Motor neuron (in vitro differentiated cells): ENCODE measurements at regions not wholly inside any gene's neighbourhood (a gene's known extent, or its start where the extent isn't known, plus 50 kb on each side); places are given as distances from the start of the nearest gene placed in this dataset.

Experiments
- ATAC-seq, 8 experiments: fragments of 200-7000 bp; cut with Tn5 transposase; replicated peaks in 6 of 8; 2 replicates each; pipeline ENCODE4 v1.8.0; 2021; ENCODE audit warnings: mild to moderate bottlenecking in 8 of 8, moderate library complexity in 8 of 8
- H3K27ac ChIP-seq, 2 donors: fragments of 250-450 bp; sonication (Bioruptor Pico); 2 replicates each; pipeline ENCODE4 v1.9.0; 2021; ENCODE audit warnings: antibody characterized with exemption in 2 of 2, mild to moderate bottlenecking in 2 of 2, moderate library complexity in 1 of 2
- H3K4me1 ChIP-seq, 2 donors: fragments of 250-450 bp; sonication (Bioruptor Pico); replicated peaks in 1 of 2; 2 replicates each; pipeline ENCODE4 v1.6.1; 2021; ENCODE audit warnings: antibody characterized with exemption in 2 of 2, mild to moderate bottlenecking in 2 of 2, moderate library complexity in 1 of 2
- H3K4me3 ChIP-seq, 5 donors: fragments of 250-450 bp; sonication (Bioruptor Pico); 2 replicates each; pipeline ENCODE4 v1.9.0; 2021; ENCODE audit warnings: antibody characterized with exemption in 5 of 5, mild to moderate bottlenecking in 5 of 5, moderate library complexity in 4 of 5
- WGBS, 10 experiments: fragments of 450-650 bp; shearing (Covaris generic); methylation state at CpG; one replicate each; pipeline ENCODE4 v1.0.0; 2022; 5-methylcytosine and 5-hydroxymethylcytosine counted together
- in situ Hi-C, 9 experiments: fragments of 400-800 bp; cut with MboI; loops; one replicate each; pipeline ENCODE4 v1.15.0; 2021; ENCODE audit warnings: low sequenced_read_pairs in 9 of 9, low pct_unique_long_range_greater_than_20kb in 2 of 9; ENCODE audit not compliant: unreplicated experiment in 9 of 9

- H3K27ac ChIP-seq: no peak overlapping the region
- WGBS, 10 experiments: 0 to 83% (median 25%) methylated on average over 1 to 2 of the region's 2 CpGs; no CpG with 5 or more reads in 6 of the 10 experiments
- H3K4me1 ChIP-seq: no peaks in the 10 kb centered on the region
- in situ Hi-C loops: no loop called here
- H3K4me3 ChIP-seq: no peak overlapping the region
- ATAC-seq: peak in 1 of 8 experiments; percentile 25
Observed at GRCh38 chrY:14139521-14139920, 83.5 kb downstream of the VCY1B start.

GRCh38 chrY:14145614-14146013, 89.6 kb downstream of the VCY1B start:
- no peak overlapping the region for H3K27ac ChIP-seq
- H3K4me1 ChIP-seq: no peaks in the 10 kb centered on the region
- H3K4me3 ChIP-seq: no peak overlapping the region
- in situ Hi-C loops: no loop called here
- ATAC-seq: no peak

GRCh38 chrY:14182776-14183175, 126.7 kb downstream of the VCY1B start:
- H3K27ac ChIP-seq: no peak overlapping the region
- no peak overlapping the region for H3K4me3 ChIP-seq
- ATAC-seq: peak in 6 of 8 experiments; percentile 7 to 56 (median 25)
- WGBS, 10 experiments: 27 to 60% (median 41%) methylated on average over 1 to 3 of the region's 3 CpGs; no CpG with 5 or more reads in 6 of the 10 experiments
- no peaks in the 10 kb centered on the region for H3K4me1 ChIP-seq
- in situ Hi-C loops: no loop called here

GRCh38 chrY:14222014-14222413, 166.0 kb downstream of the VCY1B start:
- Histone ChIP-seq H3K4me3 (no peak overlapping the region), H3K27ac (no peak overlapping the region), H3K4me1 (no peaks in the 10 kb centered on the region)
- ATAC-seq: no peak
- 0% methylated on average over 3 of the region's 3 CpGs; no CpG with 5 or more reads in 9 of the 10 experiments for WGBS, 10 experiments
- in situ Hi-C loops: no loop called here

GRCh38 chrY:14231703-14232102, 175.7 kb downstream of the VCY1B start:
- Histone ChIP-seq H3K4me3 (no peak overlapping the region), H3K27ac (no peak overlapping the region), H3K4me1 (no peaks in the 10 kb centered on the region)
- in situ Hi-C loops: no loop called here
- peak in 1 of 8 experiments; percentile 31 for ATAC-seq
- 5 to 33% (median 22%) methylated on average over 1 to 4 of the region's 10 CpGs; no CpG with 5 or more reads in 6 of the 10 experiments for WGBS, 10 experiments

- 0 to 84% (median 0%) methylated on average over 1 to 4 of the region's 5 CpGs; no CpG with 5 or more reads in 6 of the 10 experiments for WGBS, 10 experiments
- in situ Hi-C loops: no loop called here
- no peak for ATAC-seq
- Histone ChIP-seq H3K4me1 (no peaks in the 10 kb centered on the region), H3K27ac (no peak overlapping the region), H3K4me3 (no peak overlapping the region)
Observed at GRCh38 chrY:14235070-14235469, 179.0 kb downstream of the VCY1B start.

- Histone ChIP-seq H3K4me1 (no peaks in the 10 kb centered on the region), H3K4me3 (no peak overlapping the region), H3K27ac (no peak overlapping the region)
- no peak for ATAC-seq
- in situ Hi-C loops: no loop called here
- 30 to 100% (median 67%) methylated on average over 1 to 2 of the region's 4 CpGs; no CpG with 5 or more reads in 7 of the 10 experiments for WGBS, 10 experiments
Observed at GRCh38 chrY:14238277-14238676, 182.2 kb downstream of the VCY1B start.

- Histone ChIP-seq H3K4me3 (no peak overlapping the region), H3K4me1 (peaks cover 0 to 4% of the 10 kb centered on the region in 2 donors), H3K27ac (no peak overlapping the region)
- 0% methylated on average over 1 of the region's 4 CpGs; no CpG with 5 or more reads in 9 of the 10 experiments for WGBS, 10 experiments
- peak in 5 of 8 experiments; percentile 58 to 96 (median 86) for ATAC-seq
- in situ Hi-C loops: no loop called here
Observed at GRCh38 chrY:14246948-14247347, 190.9 kb downstream of the VCY1B start.

- WGBS, 10 experiments: 0 to 83% (median 80%) methylated on average over 1 to 2 of the region's 3 CpGs; no CpG with 5 or more reads in 7 of the 10 experiments
- in situ Hi-C loops: no loop called here
- Histone ChIP-seq H3K27ac (no peak overlapping the region), H3K4me3 (no peak overlapping the region), H3K4me1 (peaks cover 0 to 4% of the 10 kb centered on the region in 2 donors)
- no peak for ATAC-seq
Observed at GRCh38 chrY:14248878-14249576, 193.0 kb downstream of the VCY1B start.

GRCh38 chrY:14255965-14256816, 200.2 kb downstream of the VCY1B start:
- in situ Hi-C loops: no loop called here
- peak in 4 of 8 experiments; percentile 23 to 87 (median 64) for ATAC-seq
- no peak overlapping the region for H3K4me3 ChIP-seq
- peaks cover 11 to 14% of the 10 kb centered on the region in 2 donors for H3K4me1 ChIP-seq
- no peak overlapping the region for H3K27ac ChIP-seq
- WGBS, 10 experiments: 0 to 50% (median 30%) methylated on average over 1 to 3 of the region's 10 CpGs; no CpG with 5 or more reads in 6 of the 10 experiments

GRCh38 chrY:14256817-14257168, 200.8 kb downstream of the VCY1B start:
- no CpG with 5 or more reads among the region's 1 CpG for WGBS, 10 experiments
- no peak overlapping the region for H3K27ac ChIP-seq
- in situ Hi-C loops: no loop called here
- no peak overlapping the region for H3K4me3 ChIP-seq
- H3K4me1 ChIP-seq: peaks cover 11 to 14% of the 10 kb centered on the region in 2 donors
- ATAC-seq: no peak

- peak in 4 of 8 experiments; percentile 28 to 62 (median 44) for ATAC-seq
- in situ Hi-C loops: no loop called here
- Histone ChIP-seq H3K27ac (no peak overlapping the region), H3K4me3 (no peak overlapping the region), H3K4me1 (no peaks in the 10 kb centered on the region)
Observed at GRCh38 chrY:14277029-14277428, 221.0 kb downstream of the VCY1B start.

GRCh38 chrY:14290656-14291375, 233.5 kb upstream of the NLGN4Y start:
- in situ Hi-C loops: no loop called here
- Histone ChIP-seq H3K4me1 (no peaks in the 10 kb centered on the region), H3K27ac (no peak overlapping the region), H3K4me3 (no peak overlapping the region)
- ATAC-seq: peak in 1 of 8 experiments; percentile 45
- no CpG with 5 or more reads among the region's 1 CpG for WGBS, 10 experiments
